ACC112 (cell line): ENCODE measurements at regions not wholly inside any gene's neighbourhood (a gene's known extent, or its start where the extent isn't known, plus 50 kb on each side); places are given as distances from the start of the nearest gene placed in this dataset.

Source experiments
- H2AFZ ChIP-seq: fragments of 200-600 bp; sonication (generic); one replicate; pipeline ENCODE4 v1.6.0; 2017; ENCODE audit warnings: antibody characterized with exemption, low read length; ENCODE audit not compliant: unreplicated experiment
- H3K27ac ChIP-seq: fragments of 200-600 bp; sonication (generic); 2 replicates; pipeline ENCODE4 v1.5.1; 2014; ENCODE audit warnings: low read depth, mild to moderate bottlenecking, antibody characterized with exemption, low read length, moderate library complexity
- H3K27me3 ChIP-seq: fragments of 200-600 bp; sonication (generic); 2 replicates; pipeline ENCODE4 v1.6.1; 2014; ENCODE audit warnings: mild to moderate bottlenecking, antibody characterized with exemption, low read length, moderate library complexity, mixed read lengths; ENCODE audit not compliant: insufficient read depth
- H3K36me3 ChIP-seq: fragments of 200-600 bp; sonication (generic); 2 replicates; pipeline ENCODE4 v1.6.1; 2016; ENCODE audit warnings: mild to moderate bottlenecking, antibody characterized with exemption, low read length, moderate library complexity, mixed read lengths; ENCODE audit not compliant: insufficient read depth
- H3K4me1 ChIP-seq: fragments of 200-600 bp; sonication (generic); one replicate; pipeline ENCODE4 v1.6.1; 2016; ENCODE audit warnings: low read length, mixed read lengths; ENCODE audit not compliant: insufficient read depth, unreplicated experiment, control insufficient read depth
- H3K4me3 ChIP-seq: fragments of 200-600 bp; sonication (generic); 2 replicates; pipeline ENCODE4 v1.5.1; 2014; ENCODE audit warnings: mild to moderate bottlenecking, low read depth, low read length
- H3K79me2 ChIP-seq: fragments of 200-600 bp; sonication (generic); one replicate; pipeline ENCODE4 v1.6.0; 2016; ENCODE audit warnings: low read length; ENCODE audit not compliant: control insufficient read depth, unreplicated experiment, insufficient read depth

GRCh38 chr22:22418957-22419356 is 89.6 kb downstream of the ZNF280B start:
- Histone ChIP-seq H2AFZ (no peak overlapping the region), H3K27me3 (peaks cover 83% of the 10 kb centered on the region), H3K79me2 (no peaks in the 10 kb centered on the region), H3K36me3 (no peaks in the 10 kb centered on the region), H3K27ac (no peak overlapping the region), H3K4me1 (no peaks in the 10 kb centered on the region), H3K4me3 (no peak overlapping the region)

- Histone ChIP-seq H3K4me3 (no peak overlapping the region), H3K4me1 (no peaks in the 10 kb centered on the region), H3K27me3 (peaks cover 73% of the 10 kb centered on the region), H3K79me2 (no peaks in the 10 kb centered on the region), H2AFZ (no peak overlapping the region), H3K36me3 (no peaks in the 10 kb centered on the region), H3K27ac (no peak overlapping the region)
Measured at GRCh38 chr22:22420580-22420979, 88.0 kb downstream of the ZNF280B start.

- no peaks in the 10 kb centered on the region for H3K4me1 ChIP-seq
- no peak overlapping the region for H2AFZ ChIP-seq
Measured at GRCh38 chr22:22421392-22421791, 87.2 kb downstream of the ZNF280B start.

GRCh38 chr22:22422629-22423112 is 85.9 kb downstream of the ZNF280B start:
- Histone ChIP-seq H3K27ac (no peak overlapping the region), H3K4me1 (no peaks in the 10 kb centered on the region), H2AFZ (no peak overlapping the region), H3K4me3 (no peak overlapping the region), H3K36me3 (no peaks in the 10 kb centered on the region), H3K27me3 (peaks cover 72% of the 10 kb centered on the region), H3K79me2 (no peaks in the 10 kb centered on the region)

More at GRCh38 chr22:22421392-22421791, 87.2 kb downstream of the ZNF280B start:
- no peak overlapping the region for H3K27ac ChIP-seq
- peaks cover 73% of the 10 kb centered on the region for H3K27me3 ChIP-seq
- no peaks in the 10 kb centered on the region for H3K36me3 ChIP-seq
- H3K79me2 ChIP-seq = no peaks in the 10 kb centered on the region
- no peak overlapping the region for H3K4me3 ChIP-seq

- Histone ChIP-seq H3K79me2 (no peaks in the 10 kb centered on the region), H3K36me3 (no peaks in the 10 kb centered on the region), H3K27me3 (peaks cover 63% of the 10 kb centered on the region), H2AFZ (no peak overlapping the region), H3K27ac (no peak overlapping the region), H3K4me3 (no peak overlapping the region), H3K4me1 (no peaks in the 10 kb centered on the region)
Measured at GRCh38 chr22:22423681-22424080, 84.9 kb downstream of the ZNF280B start.

- no peaks in the 10 kb centered on the region for H3K36me3 ChIP-seq
- H2AFZ ChIP-seq = no peak overlapping the region
- peaks cover 57% of the 10 kb centered on the region for H3K27me3 ChIP-seq
- H3K4me1 ChIP-seq = no peaks in the 10 kb centered on the region
- H3K27ac ChIP-seq = no peak overlapping the region
- H3K4me3 ChIP-seq = no peak overlapping the region
- no peaks in the 10 kb centered on the region for H3K79me2 ChIP-seq
Measured at GRCh38 chr22:22424210-22424800, 84.2 kb downstream of the ZNF280B start.

- H3K36me3 ChIP-seq = no peaks in the 10 kb centered on the region
- no peak overlapping the region for H3K27ac ChIP-seq
- no peak overlapping the region for H3K4me3 ChIP-seq
- no peaks in the 10 kb centered on the region for H3K79me2 ChIP-seq
- no peaks in the 10 kb centered on the region for H3K4me1 ChIP-seq
- no peak overlapping the region for H2AFZ ChIP-seq
- H3K27me3 ChIP-seq = peaks cover 51% of the 10 kb centered on the region
Measured at GRCh38 chr22:22424956-22425355, 83.6 kb downstream of the ZNF280B start.

- Histone ChIP-seq H3K27ac (no peak overlapping the region), H3K4me3 (no peak overlapping the region), H3K4me1 (no peaks in the 10 kb centered on the region), H2AFZ (no peak overlapping the region), H3K27me3 (peaks cover 47% of the 10 kb centered on the region), H3K36me3 (no peaks in the 10 kb centered on the region), H3K79me2 (no peaks in the 10 kb centered on the region)
Measured at GRCh38 chr22:22425356-22425755, 83.2 kb downstream of the ZNF280B start.

- Histone ChIP-seq H3K4me1 (no peaks in the 10 kb centered on the region), H3K36me3 (no peaks in the 10 kb centered on the region), H3K27ac (no peak overlapping the region), H3K27me3 (peaks cover 40% of the 10 kb centered on the region), H2AFZ (no peak overlapping the region), H3K4me3 (no peak overlapping the region), H3K79me2 (no peaks in the 10 kb centered on the region)
Measured at GRCh38 chr22:22425783-22426624, 82.5 kb downstream of the ZNF280B start.

GRCh38 chr22:22427542-22428065 is 80.9 kb downstream of the ZNF280B start:
- Histone ChIP-seq H3K27ac (no peak overlapping the region), H3K27me3 (peaks cover 30% of the 10 kb centered on the region)

More at GRCh38 chr22:22427542-22428065, 80.9 kb downstream of the ZNF280B start:
- no peaks in the 10 kb centered on the region for H3K36me3 ChIP-seq
- H3K79me2 ChIP-seq = no peaks in the 10 kb centered on the region
- no peaks in the 10 kb centered on the region for H3K4me1 ChIP-seq
- H3K4me3 ChIP-seq = no peak overlapping the region
- H2AFZ ChIP-seq = no peak overlapping the region
